D721Med (cell line): ENCODE measurements at regions not wholly inside any gene's neighbourhood (a gene's known extent, or its start where the extent isn't known, plus 50 kb on each side); places are given as distances from the start of the nearest gene placed in this dataset.

Experiments used
- DNase-seq: peaks from one replicate; pipeline ENCODE4 v3.0.0; 2011; ENCODE audit warnings: low spot score; ENCODE audit not compliant: insufficient read length
- FAIRE-seq: peaks from 2 replicates; lab custom pipeline; 2011; peaks lifted over from hg19 to GRCh38; lab: Jason Lieb, UNC
- TF ChIP-seq, protein P1 (sequence below): IDR thresholded peaks from 2 replicates; pipeline ENCODE4 v1.5.1; 2012; ENCODE audit warnings: mild to moderate bottlenecking, control low read depth; ENCODE audit not compliant: insufficient read depth; ENCODE audit errors: missing control alignments

DNA sequence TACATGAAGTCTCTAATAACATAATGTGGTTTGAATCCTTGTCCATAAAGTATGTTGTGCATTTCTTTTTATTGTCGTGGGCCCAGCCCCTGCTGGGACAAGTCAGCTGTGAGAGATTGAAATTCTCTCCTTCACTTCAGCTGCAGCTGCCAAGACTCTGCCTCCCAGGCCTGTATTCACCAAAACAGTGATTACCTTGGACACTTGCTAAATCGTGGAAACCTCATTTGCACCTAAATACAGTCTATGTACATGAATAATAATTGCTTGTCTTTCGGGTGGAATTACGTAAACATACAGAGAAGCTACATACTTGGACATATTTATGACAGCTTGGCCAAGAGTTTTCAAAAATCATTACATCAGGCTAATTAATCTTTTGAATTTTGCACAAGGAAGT lies 898.5 kb upstream of the SEMA6A start:
- FAIRE-seq (no peak), DNase-seq (no peak)
- TF ChIP-seq, protein P1, sequence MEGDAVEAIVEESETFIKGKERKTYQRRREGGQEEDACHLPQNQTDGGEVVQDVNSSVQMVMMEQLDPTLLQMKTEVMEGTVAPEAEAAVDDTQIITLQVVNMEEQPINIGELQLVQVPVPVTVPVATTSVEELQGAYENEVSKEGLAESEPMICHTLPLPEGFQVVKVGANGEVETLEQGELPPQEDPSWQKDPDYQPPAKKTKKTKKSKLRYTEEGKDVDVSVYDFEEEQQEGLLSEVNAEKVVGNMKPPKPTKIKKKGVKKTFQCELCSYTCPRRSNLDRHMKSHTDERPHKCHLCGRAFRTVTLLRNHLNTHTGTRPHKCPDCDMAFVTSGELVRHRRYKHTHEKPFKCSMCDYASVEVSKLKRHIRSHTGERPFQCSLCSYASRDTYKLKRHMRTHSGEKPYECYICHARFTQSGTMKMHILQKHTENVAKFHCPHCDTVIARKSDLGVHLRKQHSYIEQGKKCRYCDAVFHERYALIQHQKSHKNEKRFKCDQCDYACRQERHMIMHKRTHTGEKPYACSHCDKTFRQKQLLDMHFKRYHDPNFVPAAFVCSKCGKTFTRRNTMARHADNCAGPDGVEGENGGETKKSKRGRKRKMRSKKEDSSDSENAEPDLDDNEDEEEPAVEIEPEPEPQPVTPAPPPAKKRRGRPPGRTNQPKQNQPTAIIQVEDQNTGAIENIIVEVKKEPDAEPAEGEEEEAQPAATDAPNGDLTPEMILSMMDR = no peak

DNA sequence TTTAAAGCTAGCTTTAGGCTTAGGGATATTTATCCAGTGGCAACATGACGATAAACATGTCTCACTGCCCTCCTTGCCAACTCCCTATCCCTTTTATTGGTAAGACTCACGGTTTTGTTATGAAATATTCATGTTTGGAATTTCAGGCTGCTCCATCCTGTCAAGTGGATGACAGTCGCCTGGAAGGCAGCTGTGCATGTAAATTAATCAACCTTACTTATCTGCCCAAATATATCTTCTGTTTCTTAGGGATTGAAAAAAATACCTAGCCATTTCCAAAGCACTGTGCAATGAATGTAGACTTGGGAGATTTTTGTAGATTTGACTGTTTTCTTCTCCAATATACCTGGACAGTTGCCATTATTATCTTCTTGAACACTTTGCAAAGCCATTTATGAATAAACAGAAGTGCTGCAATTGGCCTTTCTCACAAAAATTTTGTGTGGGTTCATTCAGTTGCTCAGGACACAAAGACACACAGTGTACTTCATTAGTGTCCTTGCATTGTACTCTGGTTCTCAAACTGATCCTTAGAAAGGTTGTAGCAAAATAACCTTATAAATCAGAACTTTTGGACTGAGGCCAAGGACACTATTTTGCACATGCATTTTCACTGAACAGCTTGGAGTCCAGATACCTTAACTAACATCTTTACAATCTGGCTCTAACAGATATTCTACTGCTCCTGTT lies 889.4 kb upstream of the SEMA6A start:
- DNase-seq = no peak
- TF ChIP-seq, protein P1 = no peak

DNA sequence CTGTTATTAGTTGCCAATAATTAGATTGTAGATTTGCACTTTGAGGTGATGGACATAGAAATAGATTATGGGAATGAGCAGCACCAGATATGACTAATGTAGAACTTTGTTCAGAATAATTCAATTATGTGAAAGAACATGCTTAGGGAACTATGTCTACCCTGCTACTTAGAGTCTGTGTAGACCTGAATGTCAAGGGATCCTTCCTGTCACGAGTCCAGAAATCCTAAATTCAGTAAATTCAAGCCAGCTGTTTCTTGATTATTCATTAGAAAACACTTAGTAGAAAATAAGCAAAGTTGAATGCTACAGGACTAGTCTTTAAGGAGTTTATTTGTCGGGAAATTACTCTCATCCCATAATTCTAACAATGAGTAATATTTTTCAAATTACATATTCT lies 887.3 kb upstream of the SEMA6A start:
- TF ChIP-seq, protein P1 = no peak
- FAIRE-seq = no peak
- DNase-seq = no peak

More for the DNA sequence above, 889.4 kb upstream of the SEMA6A start:
- FAIRE-seq = no peak

DNA sequence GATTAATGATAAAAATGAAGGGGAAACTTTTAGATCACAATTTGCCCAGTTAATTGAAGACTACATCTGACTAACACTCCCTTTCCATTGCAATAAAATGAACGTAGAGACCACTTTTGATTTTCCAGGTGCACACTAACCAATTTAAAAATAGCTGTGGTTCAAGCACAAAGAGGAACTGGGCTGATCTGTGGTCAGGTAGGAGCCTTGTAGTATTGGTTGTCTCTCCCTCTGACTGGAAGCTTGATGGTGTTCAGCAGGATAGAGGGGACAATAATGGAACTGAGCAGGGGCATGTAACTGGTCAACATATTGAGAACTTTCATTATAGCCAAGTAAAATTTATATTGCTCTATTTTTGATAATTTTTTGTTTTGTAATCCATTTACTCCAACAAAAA lies 886.8 kb upstream of the SEMA6A start:
- FAIRE-seq (no peak), DNase-seq (no peak)
- TF ChIP-seq, protein P1 = no peak

DNA sequence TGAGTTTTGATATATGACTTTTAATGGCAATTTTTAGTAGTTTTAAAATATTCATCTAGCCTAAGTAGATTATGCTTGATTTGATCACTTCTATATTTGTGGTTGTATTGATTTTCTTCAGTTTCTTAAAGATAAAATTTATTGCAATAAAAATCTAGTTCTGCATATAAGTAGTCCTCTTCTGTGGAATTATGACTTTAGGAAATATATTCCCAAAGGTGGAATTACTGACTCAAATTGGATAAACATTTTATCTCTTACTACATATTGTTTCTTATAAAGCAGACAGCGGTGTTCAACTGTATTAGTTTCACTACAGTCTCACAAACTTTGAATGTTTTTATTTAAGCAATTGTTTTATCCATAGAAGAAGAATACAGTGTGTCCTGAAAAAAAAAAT lies 883.0 kb upstream of the SEMA6A start:
- DNase-seq (no peak), FAIRE-seq (no peak)

DNA sequence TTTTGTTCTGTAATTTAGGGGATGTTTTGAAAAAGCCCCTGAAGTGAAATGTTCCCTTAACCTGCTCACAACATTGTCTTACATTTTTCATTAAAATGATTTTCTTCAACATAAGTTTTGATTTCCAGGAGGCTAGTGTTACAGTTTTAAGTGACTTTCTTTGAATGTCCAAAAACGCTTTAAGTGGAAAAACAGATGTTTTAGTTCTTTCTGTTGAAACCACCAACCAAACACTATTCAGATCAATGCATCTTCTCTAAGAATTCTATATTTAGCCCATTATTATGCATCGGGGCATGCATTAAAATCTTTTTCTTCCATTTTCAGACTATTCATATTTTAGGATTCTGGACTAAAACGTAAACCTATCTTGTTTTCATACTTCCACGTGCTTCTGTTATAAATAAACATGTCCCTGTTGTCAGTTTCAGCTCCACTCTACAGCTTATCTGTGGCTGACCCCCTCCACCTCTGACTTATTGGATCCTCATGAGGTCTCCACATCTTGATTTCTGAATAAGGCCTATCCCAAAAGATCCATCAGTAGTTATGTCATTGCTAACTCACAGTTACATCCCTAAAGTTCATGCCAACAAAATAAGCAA lies 882.3 kb upstream of the SEMA6A start:
- FAIRE-seq (no peak), DNase-seq (no peak)
- TF ChIP-seq, protein P1 = no peak

More for the DNA sequence above, 883.0 kb upstream of the SEMA6A start:
- TF ChIP-seq, protein P1 = no peak
